VCaP (cell line): ENCODE measurements at regions not wholly inside any gene's neighbourhood (a gene's known extent, or its start where the extent isn't known, plus 50 kb on each side); places are given as distances from the start of the nearest gene placed in this dataset.

Experiments
- H3K27ac ChIP-seq: fragments of 450-650 bp; 2 replicates; pipeline ENCODE4 v1.5.1; 2017
- TF ChIP-seq, protein P1 (sequence below): fragments of 450-650 bp; conservative IDR thresholded peaks from 2 replicates; pipeline ENCODE4 v1.5.1; 2017; ENCODE audit warnings: mild to moderate bottlenecking, moderate library complexity

DNA sequence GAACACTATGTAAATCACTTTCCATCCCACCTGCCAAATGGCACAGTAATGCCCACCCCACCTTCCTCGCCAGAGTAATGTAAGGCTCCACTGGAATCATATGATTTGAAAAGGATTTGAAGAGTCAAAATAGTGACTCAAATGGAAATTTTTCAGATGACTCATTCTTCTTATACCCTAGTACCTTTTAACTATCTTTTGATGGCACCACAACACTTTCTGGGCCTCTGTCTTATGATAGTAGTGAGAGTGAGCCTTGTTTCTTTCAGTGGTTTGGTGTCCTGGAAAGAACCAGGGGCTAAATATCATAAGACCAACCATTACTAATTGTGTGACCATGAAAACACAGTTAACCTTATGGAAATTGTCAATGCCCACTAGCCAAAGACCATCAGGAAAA is 235.4 kb upstream of the SLC14A2 start:
- TF ChIP-seq, protein P1, sequence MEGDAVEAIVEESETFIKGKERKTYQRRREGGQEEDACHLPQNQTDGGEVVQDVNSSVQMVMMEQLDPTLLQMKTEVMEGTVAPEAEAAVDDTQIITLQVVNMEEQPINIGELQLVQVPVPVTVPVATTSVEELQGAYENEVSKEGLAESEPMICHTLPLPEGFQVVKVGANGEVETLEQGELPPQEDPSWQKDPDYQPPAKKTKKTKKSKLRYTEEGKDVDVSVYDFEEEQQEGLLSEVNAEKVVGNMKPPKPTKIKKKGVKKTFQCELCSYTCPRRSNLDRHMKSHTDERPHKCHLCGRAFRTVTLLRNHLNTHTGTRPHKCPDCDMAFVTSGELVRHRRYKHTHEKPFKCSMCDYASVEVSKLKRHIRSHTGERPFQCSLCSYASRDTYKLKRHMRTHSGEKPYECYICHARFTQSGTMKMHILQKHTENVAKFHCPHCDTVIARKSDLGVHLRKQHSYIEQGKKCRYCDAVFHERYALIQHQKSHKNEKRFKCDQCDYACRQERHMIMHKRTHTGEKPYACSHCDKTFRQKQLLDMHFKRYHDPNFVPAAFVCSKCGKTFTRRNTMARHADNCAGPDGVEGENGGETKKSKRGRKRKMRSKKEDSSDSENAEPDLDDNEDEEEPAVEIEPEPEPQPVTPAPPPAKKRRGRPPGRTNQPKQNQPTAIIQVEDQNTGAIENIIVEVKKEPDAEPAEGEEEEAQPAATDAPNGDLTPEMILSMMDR, result no peak
- no peak overlapping the region for H3K27ac ChIP-seq

DNA sequence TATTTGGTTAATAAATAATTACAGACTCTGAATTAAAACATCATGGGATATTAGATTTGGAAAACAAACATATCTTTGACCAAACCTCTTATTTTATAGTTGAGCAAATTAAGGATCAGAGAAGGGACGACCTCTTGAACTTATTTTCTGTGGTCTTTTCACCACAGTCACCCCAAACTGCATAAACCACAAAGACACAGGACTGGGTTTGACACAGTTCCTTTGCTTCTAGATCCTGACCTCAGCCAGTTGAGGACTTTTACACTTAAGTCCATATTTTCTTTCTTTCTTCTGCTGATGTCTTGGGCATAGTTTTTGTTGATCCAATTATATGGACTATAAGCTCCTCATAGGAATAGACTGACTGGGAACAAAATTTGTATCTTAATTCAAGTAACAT is 234.0 kb upstream of the SLC14A2 start:
- TF ChIP-seq, protein P1, result no peak
- no peak overlapping the region for H3K27ac ChIP-seq

DNA sequence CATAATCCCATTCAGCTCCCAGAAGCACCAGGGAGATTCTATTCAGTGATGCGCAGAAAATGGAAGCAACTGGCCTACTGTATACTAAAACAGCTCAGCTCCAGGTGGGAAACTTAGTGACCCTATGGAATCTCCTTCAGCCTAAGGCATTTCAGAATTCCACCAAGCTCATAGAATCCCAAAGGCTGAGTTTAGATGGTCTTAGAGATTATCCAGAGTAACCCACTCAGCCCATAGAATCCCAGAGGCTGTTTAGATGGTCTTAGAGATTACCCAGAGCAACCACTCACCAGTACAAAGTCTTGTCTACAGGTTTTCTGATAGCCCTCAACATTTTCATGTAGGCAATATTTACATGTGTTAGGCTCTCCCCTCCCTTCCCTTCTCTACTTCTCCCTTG is 232.0 kb upstream of the SLC14A2 start:
- TF ChIP-seq, protein P1, result no peak
- no peak overlapping the region for H3K27ac ChIP-seq

DNA sequence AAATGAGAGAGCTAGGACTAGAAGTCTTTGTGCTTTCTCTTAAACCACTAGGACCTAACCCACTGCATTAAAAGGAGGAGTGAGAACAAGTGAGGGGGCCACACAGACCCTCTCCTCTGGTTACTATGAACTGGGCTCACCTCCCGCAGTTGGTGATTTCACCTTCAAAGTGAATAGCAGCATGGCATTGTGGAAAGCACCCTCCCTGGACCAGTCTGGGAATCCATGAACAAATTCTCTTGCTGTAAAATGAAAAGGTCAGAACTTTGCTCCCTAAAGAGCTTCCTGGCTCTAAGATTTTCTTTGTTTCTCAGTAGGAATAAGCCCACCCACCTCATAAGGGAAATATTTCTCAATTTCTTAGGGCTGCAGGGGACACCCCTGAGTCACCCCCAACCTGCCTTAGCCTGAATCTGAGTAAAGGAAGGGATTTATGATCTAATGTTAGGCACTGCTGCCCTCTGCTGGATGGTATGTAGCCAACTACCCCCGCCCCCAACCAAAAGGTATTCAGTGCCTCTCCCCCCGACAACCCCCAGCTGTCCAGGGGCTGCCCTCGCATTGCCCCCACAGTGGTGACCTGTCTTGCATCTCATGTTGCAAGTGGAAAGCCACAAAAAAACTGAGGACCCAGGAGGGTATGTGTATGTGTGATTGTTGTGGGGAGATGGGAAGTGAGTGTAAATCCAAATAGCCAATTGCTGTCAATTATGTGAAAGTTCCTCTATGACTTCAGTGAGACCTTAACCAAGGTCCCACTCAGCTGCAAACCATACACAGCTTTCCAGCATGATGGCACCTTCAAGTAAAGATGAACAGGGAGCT is 230.9 kb upstream of the SLC14A2 start:
- TF ChIP-seq, protein P1, result peak; percentile 79
- no peak overlapping the region for H3K27ac ChIP-seq

DNA sequence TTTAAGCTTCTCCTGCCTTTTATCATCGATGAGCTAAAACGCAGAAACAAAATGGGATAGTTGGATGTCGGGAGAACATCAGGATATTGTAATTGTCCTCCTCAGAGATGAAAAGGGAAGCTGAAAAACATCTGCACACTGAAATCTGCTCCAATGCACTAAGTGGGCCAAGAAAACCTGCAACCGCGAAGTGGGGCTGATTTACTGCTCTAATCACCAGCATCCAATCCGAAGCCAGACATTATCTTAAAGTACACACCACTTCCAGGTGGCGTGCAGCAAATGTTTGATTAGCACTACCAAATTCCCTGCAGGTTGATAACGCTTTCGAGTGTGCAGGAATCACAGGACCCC is 230.3 kb upstream of the SLC14A2 start:
- TF ChIP-seq, protein P1, result no peak

DNA sequence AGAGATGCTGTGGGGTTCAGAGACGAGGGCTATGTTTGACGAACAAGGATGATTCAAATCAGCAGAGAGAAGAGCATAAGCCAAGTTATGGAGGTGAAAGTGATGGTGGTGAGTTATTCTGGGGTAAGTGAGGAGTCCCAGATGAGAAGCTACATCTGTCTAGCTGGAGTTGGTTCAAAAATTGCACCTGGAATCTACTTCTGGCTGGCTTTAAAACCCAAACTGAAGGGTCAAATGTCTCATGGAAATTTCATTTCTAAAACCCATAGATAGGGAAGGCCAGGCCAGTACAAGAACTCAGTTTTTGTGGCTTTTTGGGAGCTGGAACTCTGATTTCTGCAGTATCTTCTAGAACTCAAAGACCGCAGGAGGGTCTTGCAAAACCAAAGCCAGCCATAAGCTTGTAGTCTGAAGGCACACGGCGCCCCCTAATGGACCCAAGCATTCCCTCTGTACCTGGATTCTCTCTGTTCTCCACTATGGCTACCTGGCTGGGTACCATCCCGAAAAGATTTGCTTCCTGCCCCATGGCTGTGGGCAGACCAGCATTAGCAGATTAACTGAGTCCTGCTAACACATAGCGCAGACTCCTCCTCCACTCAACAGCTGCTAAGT is 229.1 kb upstream of the SLC14A2 start:
- H3K27ac ChIP-seq, result no peak overlapping the region
- TF ChIP-seq, protein P1, result peak; percentile 66

More for the DNA sequence above, 230.3 kb upstream of the SLC14A2 start:
- no peak overlapping the region for H3K27ac ChIP-seq

DNA sequence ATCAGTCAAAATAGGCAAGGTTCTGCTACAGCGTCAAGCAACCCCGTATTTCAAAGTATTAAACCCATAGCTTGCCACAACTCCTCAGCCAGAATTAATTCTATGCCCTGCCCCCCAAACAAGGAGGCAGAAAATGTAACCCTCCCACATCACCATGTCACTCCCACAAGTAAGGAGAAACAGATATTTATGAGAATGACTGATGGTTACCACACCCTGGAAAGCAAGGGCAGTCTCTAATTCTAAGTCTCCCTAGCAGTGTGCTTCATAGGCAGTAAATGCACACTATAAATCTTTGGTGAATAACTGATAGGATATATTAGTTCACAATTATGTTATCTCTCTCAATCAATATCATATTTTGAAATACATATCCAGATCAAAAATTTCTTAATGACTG is 228.0 kb upstream of the SLC14A2 start:
- H3K27ac ChIP-seq, result no peak overlapping the region
- TF ChIP-seq, protein P1, result no peak
